Caco-2 (cell line): ENCODE measurements at regions not wholly inside any gene's neighbourhood (a gene's known extent, or its start where the extent isn't known, plus 50 kb on each side); places are given as distances from the start of the nearest gene placed in this dataset.

Experiments
- BruUV-seq: library from RNA; stranded (reverse); fragments of 400-500 nt; replicated peaks from 2 replicates; lab custom pipeline; 2021; lab: Mats Ljungman, UMichigan
- CTCF ChIA-PET: fragments of 300-600 bp; sonication (Branson Sonifier 250); formaldehyde crosslinking; loops from one replicate; lab custom pipeline; 2022; ENCODE audit warnings: antibody characterized with exemption; lab: Charles Lee
- POLR2A ChIA-PET: fragments of 300-600 bp; sonication (Branson Sonifier 250); formaldehyde crosslinking; loops from one replicate; lab custom pipeline; 2022; ENCODE audit warnings: antibody characterized with exemption; lab: Charles Lee
- DNase-seq, 2 experiments: peaks; one replicate each; pipeline versions ENCODE4 v3.0.0 to v3.0.0-alpha.2; 2020 to 2022
- H3K27me3 ChIP-seq: replicated peaks from 2 replicates; pipeline ENCODE4 v1.6.0; 2011; ENCODE audit warnings: low read length; ENCODE audit not compliant: control insufficient read depth, insufficient read depth
- H3K36me3 ChIP-seq: 2 replicates; pipeline ENCODE4 v1.5.1; 2011; ENCODE audit warnings: low read length; ENCODE audit not compliant: control insufficient read depth, insufficient read depth
- H3K4me1 ChIP-seq: fragments of 250-450 bp; sonication (Bioruptor Pico); 2 replicates; pipeline ENCODE4 v1.5.1; 2020; ENCODE audit warnings: mild to moderate bottlenecking
- H3K4me3 ChIP-seq: 2 replicates; pipeline ENCODE4 v1.5.1; 2011; ENCODE audit warnings: low read depth, mild to moderate bottlenecking, control low read depth, low read length
- H3K9me3 ChIP-seq: fragments of 250-450 bp; sonication (Bioruptor Pico); 2 replicates; pipeline ENCODE4 v1.5.1; 2020; ENCODE audit warnings: mild to moderate bottlenecking, moderate library complexity
- H3K27ac Mint-ChIP-seq: one replicate; pipeline ENCODE4 v1.8.0; 2022; ENCODE audit warnings: mixed read lengths; ENCODE audit not compliant: unreplicated experiment
- H3K27me3 Mint-ChIP-seq: one replicate; pipeline ENCODE4 v1.8.0; 2022; ENCODE audit warnings: mixed read lengths; ENCODE audit not compliant: insufficient read depth, unreplicated experiment
- H3K36me3 Mint-ChIP-seq: one replicate; pipeline ENCODE4 v1.8.0; 2022; ENCODE audit warnings: mild to moderate bottlenecking, mixed read lengths; ENCODE audit not compliant: insufficient read depth, unreplicated experiment
- H3K4me1 Mint-ChIP-seq: one replicate; pipeline ENCODE4 v1.8.0; 2022; ENCODE audit warnings: low read depth, mixed read lengths; ENCODE audit not compliant: unreplicated experiment
- H3K4me3 Mint-ChIP-seq: one replicate; pipeline ENCODE4 v1.8.0; 2022; ENCODE audit warnings: mild to moderate bottlenecking, moderate library complexity, mixed read lengths; ENCODE audit not compliant: unreplicated experiment
- H3K9me3 Mint-ChIP-seq: one replicate; pipeline ENCODE4 v1.8.0; 2022; ENCODE audit warnings: mixed read lengths; ENCODE audit not compliant: unreplicated experiment
- intact Hi-C: fragments of 100-400 bp; cut with micrococcal nuclease; formaldehyde crosslinking; loops from one replicate; pipeline ENCODE4 v1.10.0; 2022; ENCODE audit not compliant: unreplicated experiment
- TF ChIP-seq, protein P1 (sequence below), 2 experiments: fragments of 200-600 bp in 1 of 2; IDR thresholded peaks; 1 replicate in 1 of 2; 2 replicates in 1 of 2; pipeline versions ENCODE4 v1.5.1 to v1.8.0; 2011 to 2022; ENCODE audit warnings: antibody characterized with exemption in 1 of 2, control low read depth in 1 of 2, inconsistent platforms in 1 of 2, low read depth in 1 of 2, low read length in 1 of 2, mild to moderate bottlenecking in 1 of 2, moderate library complexity in 1 of 2; ENCODE audit not compliant: insufficient read depth in 1 of 2, severe bottlenecking in 1 of 2, unreplicated experiment in 1 of 2

DNA sequence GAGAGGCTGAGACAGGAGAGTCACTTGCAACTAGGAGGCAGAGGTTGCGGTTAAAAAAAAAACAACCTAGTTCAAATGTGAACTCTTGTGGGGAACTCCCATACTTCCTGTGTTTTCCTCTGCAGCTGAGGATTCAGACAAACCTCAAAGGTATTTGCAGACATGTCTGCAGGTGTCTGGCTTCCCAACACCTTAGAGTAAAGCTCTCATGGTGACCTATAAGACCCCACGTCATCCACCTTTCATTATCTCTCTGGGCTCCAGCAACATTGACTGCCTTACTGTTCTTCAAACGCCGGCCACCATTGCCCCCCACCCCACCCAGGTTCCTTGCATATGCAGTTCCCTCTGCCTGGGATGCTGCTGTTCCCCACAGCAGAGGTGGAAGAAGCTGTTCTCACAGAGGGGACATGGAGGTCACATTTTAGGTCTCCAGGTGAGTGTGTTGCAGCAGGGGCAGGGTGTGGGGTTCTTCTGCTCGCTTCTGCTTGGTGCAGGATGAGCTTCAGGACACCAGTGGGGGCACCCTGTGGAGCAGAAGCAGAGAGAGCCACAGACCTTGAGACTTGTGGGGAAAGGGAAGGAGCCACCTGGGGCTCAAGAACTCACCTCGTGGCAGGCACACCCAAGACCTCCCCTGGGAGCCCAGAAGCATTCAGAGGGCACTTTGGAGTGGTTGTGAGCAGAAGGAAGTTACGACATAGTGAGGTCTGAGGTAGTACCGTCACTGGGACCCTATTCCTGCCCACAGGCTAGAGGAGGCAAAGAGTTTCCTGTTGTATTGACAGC, 203.2 kb downstream of the CSNK2A3 start:
- POLR2A ChIA-PET, result no interaction called here
- H3K27ac Mint-ChIP-seq, result no peak overlapping the region
- no peaks in the 10 kb centered on the region for H3K27me3 Mint-ChIP-seq
- no peak overlapping the region for H3K4me3 Mint-ChIP-seq
- H3K4me3 ChIP-seq, result no peak overlapping the region
- no peaks in the 10 kb centered on the region for H3K9me3 ChIP-seq
- CTCF ChIA-PET, result interaction anchor here (0.5 kb wide), 1 partner anchor 255 kb away, joined by 3 read pairs; no protein-coding TSS in a partner anchor
- H3K27me3 ChIP-seq, result no peaks in the 10 kb centered on the region
- H3K9me3 Mint-ChIP-seq, result no peaks in the 10 kb centered on the region
- intact Hi-C loops, result no loop called here
- no TSS peak for BruUV-seq
- TF ChIP-seq, protein P1, sequence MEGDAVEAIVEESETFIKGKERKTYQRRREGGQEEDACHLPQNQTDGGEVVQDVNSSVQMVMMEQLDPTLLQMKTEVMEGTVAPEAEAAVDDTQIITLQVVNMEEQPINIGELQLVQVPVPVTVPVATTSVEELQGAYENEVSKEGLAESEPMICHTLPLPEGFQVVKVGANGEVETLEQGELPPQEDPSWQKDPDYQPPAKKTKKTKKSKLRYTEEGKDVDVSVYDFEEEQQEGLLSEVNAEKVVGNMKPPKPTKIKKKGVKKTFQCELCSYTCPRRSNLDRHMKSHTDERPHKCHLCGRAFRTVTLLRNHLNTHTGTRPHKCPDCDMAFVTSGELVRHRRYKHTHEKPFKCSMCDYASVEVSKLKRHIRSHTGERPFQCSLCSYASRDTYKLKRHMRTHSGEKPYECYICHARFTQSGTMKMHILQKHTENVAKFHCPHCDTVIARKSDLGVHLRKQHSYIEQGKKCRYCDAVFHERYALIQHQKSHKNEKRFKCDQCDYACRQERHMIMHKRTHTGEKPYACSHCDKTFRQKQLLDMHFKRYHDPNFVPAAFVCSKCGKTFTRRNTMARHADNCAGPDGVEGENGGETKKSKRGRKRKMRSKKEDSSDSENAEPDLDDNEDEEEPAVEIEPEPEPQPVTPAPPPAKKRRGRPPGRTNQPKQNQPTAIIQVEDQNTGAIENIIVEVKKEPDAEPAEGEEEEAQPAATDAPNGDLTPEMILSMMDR (IDR thresholded peaks at IDR 0.05; ENCODE audit: insufficient read depth in 1 of 2, low read depth in 1 of 2, low read length in 1 of 2, severe bottlenecking in 1 of 2, unreplicated experiment in 1 of 2), result no peak
- peaks cover 12% of the 10 kb centered on the region for H3K4me1 ChIP-seq
- H3K36me3 ChIP-seq, result no peaks in the 10 kb centered on the region
- DNase-seq, result no peak
- H3K4me1 Mint-ChIP-seq, result peaks cover 21% of the 10 kb centered on the region
- H3K36me3 Mint-ChIP-seq, result no peaks in the 10 kb centered on the region

DNA sequence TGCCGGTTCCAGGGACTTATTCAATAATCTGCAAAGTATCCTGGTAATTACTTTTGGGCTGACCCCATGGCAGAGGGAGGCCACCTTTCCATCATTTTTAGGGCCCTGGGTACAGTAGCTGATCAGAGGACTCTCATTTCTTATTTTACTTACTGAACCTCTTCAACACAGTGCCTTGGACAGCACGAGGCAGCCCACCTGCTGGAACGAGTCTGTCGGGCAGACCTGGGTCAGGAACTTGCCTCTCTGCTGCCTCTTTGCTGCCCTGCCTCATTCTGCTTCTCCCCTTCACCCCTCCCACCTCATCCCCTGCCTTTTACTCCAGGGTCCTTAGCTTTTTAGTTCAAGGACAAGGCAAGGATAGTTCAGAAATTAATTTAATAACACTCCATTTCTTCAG, 204.5 kb downstream of the CSNK2A3 start:
- H3K9me3 Mint-ChIP-seq, result no peaks in the 10 kb centered on the region
- TF ChIP-seq, protein P1 (IDR thresholded peaks at IDR 0.05; ENCODE audit: insufficient read depth in 1 of 2, low read depth in 1 of 2, low read length in 1 of 2, severe bottlenecking in 1 of 2, unreplicated experiment in 1 of 2), result no peak
- Histone ChIP-seq H3K4me1 (peaks cover 12% of the 10 kb centered on the region), H3K36me3 (no peaks in the 10 kb centered on the region), H3K9me3 (no peaks in the 10 kb centered on the region), H3K27me3 (no peaks in the 10 kb centered on the region), H3K4me3 (no peak overlapping the region)
- no peaks in the 10 kb centered on the region for H3K27me3 Mint-ChIP-seq
- peak overlapping the region; percentile 83 for H3K27ac Mint-ChIP-seq
- no peak overlapping the region for H3K4me3 Mint-ChIP-seq
- intact Hi-C loops, result no loop called here
- ChIA-PET POLR2A (interaction anchor here (0.8 to 1.2 kb wide), 2 partner anchors 8 to 340 kb away, joined by 4 to 5 read pairs; partner anchors contain the start of gene EIF4G2), CTCF (interaction anchor here (0.6 to 1.3 kb wide), 5 partner anchors 8 to 639 kb away, joined by 3 to 6 read pairs (median 4); no protein-coding TSS in a partner anchor)
- H3K4me1 Mint-ChIP-seq, result peaks cover 21% of the 10 kb centered on the region
- no peaks in the 10 kb centered on the region for H3K36me3 Mint-ChIP-seq
- BruUV-seq, result no TSS peak
- DNase-seq, result no peak

DNA sequence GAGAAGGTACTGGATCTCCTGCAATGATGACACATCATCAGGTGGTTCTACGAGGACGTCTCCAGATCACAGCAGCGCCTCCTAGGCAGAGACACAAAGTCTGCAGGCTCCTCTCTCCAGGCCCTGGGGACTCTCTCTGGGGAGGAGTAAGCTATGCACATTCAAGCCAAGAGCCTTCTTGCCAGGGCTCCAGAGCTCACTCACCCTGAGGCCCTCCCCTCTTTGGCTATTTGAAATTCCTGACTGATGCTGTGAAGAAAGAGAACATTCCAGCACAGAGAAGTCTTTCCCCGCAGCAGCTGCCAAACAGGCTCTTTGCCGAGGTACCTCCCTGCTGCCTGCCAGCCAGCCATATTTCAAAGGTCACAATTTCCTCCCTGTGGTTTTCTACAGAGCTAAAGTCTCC, 204.9 kb downstream of the CSNK2A3 start:
- no peaks in the 10 kb centered on the region for H3K9me3 Mint-ChIP-seq
- H3K27ac Mint-ChIP-seq, result peak overlapping the region; percentile 83
- ChIA-PET CTCF (interaction anchor here (0.8 to 1.3 kb wide), 4 partner anchors 9 to 639 kb away, joined by 3 to 6 read pairs (median 5); no protein-coding TSS in a partner anchor), POLR2A (interaction anchor here (0.8 to 1.2 kb wide), 2 partner anchors 9 to 340 kb away, joined by 4 to 5 read pairs; partner anchors contain the start of gene EIF4G2)
- H3K27me3 Mint-ChIP-seq, result no peaks in the 10 kb centered on the region
- H3K4me1 Mint-ChIP-seq, result peaks cover 21% of the 10 kb centered on the region
- no peaks in the 10 kb centered on the region for H3K36me3 Mint-ChIP-seq
- DNase-seq, result peak; percentile 72 to 77
- H3K9me3 ChIP-seq, result no peaks in the 10 kb centered on the region
- no TSS peak for BruUV-seq
- H3K4me3 ChIP-seq, result no peak overlapping the region
- H3K4me1 ChIP-seq, result peaks cover 12% of the 10 kb centered on the region
- TF ChIP-seq, protein P1 (IDR thresholded peaks at IDR 0.05; ENCODE audit: insufficient read depth in 1 of 2, low read depth in 1 of 2, low read length in 1 of 2, severe bottlenecking in 1 of 2, unreplicated experiment in 1 of 2), result peak; percentile 20 to 32
- H3K27me3 ChIP-seq, result no peaks in the 10 kb centered on the region
- H3K36me3 ChIP-seq, result no peaks in the 10 kb centered on the region
- no peak overlapping the region for H3K4me3 Mint-ChIP-seq
- intact Hi-C loops, result no loop called here
